ENCODE measurements at regions not wholly inside any gene's neighbourhood (a gene's known extent, or its start where the extent isn't known, plus 50 kb on each side); places are given as distances from the start of the nearest gene placed in this dataset.

- DNase-seq = no peak
Observed at GRCh38 chr9:13744261-13744901, 464.9 kb upstream of the MPDZ start.

GRCh38 chr9:13737885-13738284 lies 458.4 kb upstream of the MPDZ start:
- DNase-seq = no peak

- DNase-seq = no peak
Observed at GRCh38 chr9:13735181-13735580, 455.7 kb upstream of the MPDZ start.

GRCh38 chr9:13734601-13735000 lies 455.1 kb upstream of the MPDZ start:
- no peak for DNase-seq

GRCh38 chr9:13732290-13732689 lies 452.8 kb upstream of the MPDZ start:
- no peak for DNase-seq

GRCh38 chr9:13731637-13732036 lies 452.1 kb upstream of the MPDZ start:
- DNase-seq = no peak

- no peak for DNase-seq
Observed at GRCh38 chr9:13729955-13730354, 450.5 kb upstream of the MPDZ start.

GRCh38 chr9:13728917-13729811 lies 449.7 kb upstream of the MPDZ start:
- DNase-seq = no peak

GRCh38 chr9:13728131-13728530 lies 448.6 kb upstream of the MPDZ start:
- no peak for DNase-seq

- DNase-seq = no peak
Observed at GRCh38 chr9:13726746-13727145, 447.3 kb upstream of the MPDZ start.

- no peak for DNase-seq
Observed at GRCh38 chr9:13725516-13725915, 446.0 kb upstream of the MPDZ start.

GRCh38 chr9:13721481-13722235 lies 442.2 kb upstream of the MPDZ start:
- no peak for DNase-seq

- DNase-seq = no peak
Observed at GRCh38 chr9:13719981-13720676, 440.6 kb upstream of the MPDZ start.

- DNase-seq = no peak
Observed at GRCh38 chr9:13719446-13719845, 440.0 kb upstream of the MPDZ start.

- no peak for DNase-seq
Observed at GRCh38 chr9:13718539-13718938, 439.0 kb upstream of the MPDZ start.

- DNase-seq = no peak
Observed at GRCh38 chr9:13718086-13718485, 438.6 kb upstream of the MPDZ start.

- DNase-seq = no peak
Observed at GRCh38 chr9:13717322-13718054, 438.0 kb upstream of the MPDZ start.

- no peak for DNase-seq
Observed at GRCh38 chr9:13716601-13717321, 437.3 kb upstream of the MPDZ start.

GRCh38 chr9:13716090-13716489 lies 436.6 kb upstream of the MPDZ start:
- no peak for DNase-seq

- DNase-seq = no peak
Observed at GRCh38 chr9:13715430-13715829, 435.9 kb upstream of the MPDZ start.

All from COR-L47 (cell line).